ENCODE measurements at regions not wholly inside any gene's neighbourhood (a gene's known extent, or its start where the extent isn't known, plus 50 kb on each side); places are given as distances from the start of the nearest gene placed in this dataset.

DNA sequence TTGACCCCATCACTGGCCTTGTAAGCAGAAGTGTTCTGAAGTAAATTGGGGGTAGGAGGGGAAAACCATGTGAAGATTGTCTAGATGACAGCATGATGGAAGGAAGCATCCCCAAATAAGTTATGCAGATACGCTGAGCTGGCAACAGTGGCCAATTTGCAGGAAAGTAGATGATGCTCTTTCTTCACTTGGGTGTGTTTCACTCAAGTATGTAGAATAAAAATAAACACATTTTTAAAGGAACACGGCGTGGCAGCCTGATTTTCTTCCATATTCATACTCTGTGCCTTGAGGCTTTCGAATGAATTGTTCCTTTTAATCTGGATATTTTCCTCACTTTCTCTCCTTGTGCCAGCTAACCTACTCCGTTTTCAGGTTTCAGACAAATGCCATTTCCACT is 295.5 kb upstream of the DPYD start:
- no peak for TF ChIP-seq CTCF (IDR thresholded peaks at IDR 0.05)

DNA sequence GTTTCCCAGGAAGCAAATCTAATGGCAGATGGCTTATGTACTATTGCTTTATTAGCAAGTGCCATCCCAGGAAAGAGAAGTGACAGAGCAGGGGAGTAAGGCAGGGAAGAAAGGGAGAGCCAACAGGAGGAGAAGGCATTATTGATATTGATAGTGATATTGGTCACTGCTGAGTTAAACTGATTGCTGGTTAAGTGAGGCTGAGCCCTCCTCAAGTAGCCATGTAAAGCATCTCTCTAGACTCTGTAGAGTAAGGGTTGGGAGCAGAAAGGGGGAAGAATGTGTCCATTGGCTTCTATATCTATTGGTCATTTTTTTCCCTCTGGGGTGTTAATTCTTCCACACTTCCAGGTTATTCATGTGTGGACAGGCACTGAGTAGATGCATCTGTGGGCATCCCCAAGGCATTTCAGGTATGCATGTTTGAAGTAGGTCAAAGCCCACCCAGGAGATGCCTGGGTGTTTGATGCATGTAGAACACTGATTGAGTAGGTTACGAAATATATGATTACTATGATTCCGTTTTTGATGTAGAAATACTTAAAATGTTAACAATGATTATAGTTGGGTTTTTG is 290.5 kb upstream of the DPYD start:
- no peak for TF ChIP-seq CTCF (IDR thresholded peaks at IDR 0.05)

- TF ChIP-seq CTCF (IDR thresholded peaks at IDR 0.05): no peak
Observed at GRCh38 chr1:98210563-98210962, 289.7 kb upstream of the DPYD start.

- TF ChIP-seq CTCF (IDR thresholded peaks at IDR 0.05): no peak
Observed at GRCh38 chr1:98210064-98210463, 289.2 kb upstream of the DPYD start.

DNA sequence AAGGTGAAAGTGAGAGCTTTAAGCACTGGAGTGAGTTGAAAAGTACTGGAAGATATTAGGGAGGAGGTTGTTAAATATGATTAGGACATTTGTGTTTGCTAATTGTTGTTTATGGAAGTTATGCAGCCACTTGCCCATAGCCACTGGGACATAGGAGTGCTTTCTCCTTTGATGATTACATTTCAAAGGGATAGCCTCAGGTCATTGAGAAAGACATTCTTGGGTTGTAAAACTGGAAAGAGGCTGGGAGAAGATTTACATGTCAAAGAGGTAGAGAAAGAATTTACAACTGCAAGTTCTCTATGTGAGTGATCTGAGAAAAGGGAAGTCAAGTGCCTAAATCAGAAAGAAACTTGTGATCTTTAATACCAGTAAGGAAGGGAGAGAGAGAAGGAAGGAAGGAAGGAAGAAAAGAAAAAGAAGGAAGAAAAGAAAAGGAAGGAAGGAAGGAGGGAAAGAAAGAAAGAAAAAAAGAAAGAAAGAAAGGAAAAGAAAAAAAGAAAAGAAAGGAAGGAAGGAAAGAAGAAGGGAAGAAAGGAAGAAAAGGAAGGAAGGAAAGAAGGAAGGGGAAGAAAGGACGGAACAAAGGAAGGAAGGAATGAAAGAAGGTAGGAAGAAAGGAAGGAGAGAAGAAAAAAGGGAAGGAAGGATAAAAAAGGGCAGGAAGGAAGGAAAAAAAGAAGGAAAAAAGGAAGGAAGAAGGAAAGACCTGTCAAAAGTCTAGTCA is 284.6 kb upstream of the DPYD start:
- no peak for TF ChIP-seq CTCF (IDR thresholded peaks at IDR 0.05)

DNA sequence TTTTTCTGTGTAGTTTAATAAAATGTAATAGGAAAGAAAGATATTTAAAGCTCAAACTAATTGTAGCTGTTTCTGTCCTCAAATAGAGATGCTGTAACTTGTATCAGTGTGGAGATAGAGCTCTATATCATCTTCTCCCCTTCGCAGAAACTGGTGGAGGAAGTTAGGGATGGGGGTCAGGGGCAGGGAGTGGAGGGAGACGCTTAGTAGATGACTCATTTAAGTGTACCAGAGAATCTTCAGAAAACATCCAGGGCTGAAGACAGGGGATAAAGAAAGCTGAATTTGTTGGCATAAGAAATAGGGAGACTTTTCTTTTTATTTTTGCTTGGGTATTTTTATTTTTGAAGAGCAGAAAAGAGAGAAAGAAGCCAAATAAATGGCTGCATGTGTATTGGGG is 282.6 kb upstream of the DPYD start:
- TF ChIP-seq CTCF (IDR thresholded peaks at IDR 0.05): no peak

DNA sequence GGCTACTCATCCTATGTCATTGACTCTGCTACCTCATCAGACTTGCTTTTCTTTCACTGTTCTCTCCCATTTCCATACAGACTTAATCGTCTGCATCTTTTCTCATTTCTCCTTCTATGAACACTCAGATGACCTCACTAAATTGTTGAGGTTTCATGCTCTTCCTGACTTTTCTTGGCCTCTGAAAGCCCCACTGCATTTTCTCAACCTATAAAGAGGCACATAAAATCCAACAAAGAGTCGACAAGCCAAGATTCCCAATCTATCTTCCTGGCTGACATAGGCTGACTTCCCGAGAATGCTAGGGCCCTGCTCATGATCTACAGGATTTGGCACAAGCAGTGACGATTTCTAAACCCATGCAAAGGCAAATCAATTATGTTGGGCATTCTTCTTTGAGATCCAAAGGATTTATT is 280.8 kb upstream of the DPYD start:
- no peak for TF ChIP-seq CTCF (IDR thresholded peaks at IDR 0.05)
